Neural progenitor cell (in vitro differentiated cells): ENCODE measurements at regions not wholly inside any gene's neighbourhood (a gene's known extent, or its start where the extent isn't known, plus 50 kb on each side); places are given as distances from the start of the nearest gene placed in this dataset.

Experiments
- EZH2 ChIP-seq: fragments of 200-600 bp; sonication (generic); IDR thresholded peaks from 2 replicates; pipeline ENCODE4 v1.6.1; 2017; ENCODE audit warnings: antibody characterized with exemption, mild to moderate bottlenecking, moderate library complexity
- EZH2phosphoT487 ChIP-seq: fragments of 200-600 bp; sonication (generic); IDR thresholded peaks from 2 replicates; pipeline ENCODE4 v1.6.1; 2017; ENCODE audit warnings: antibody characterized with exemption
- TF ChIP-seq, protein P1 (sequence below): fragments of 200-600 bp; sonication (generic); IDR thresholded peaks from 2 replicates; pipeline ENCODE4 v1.5.1; 2017; ENCODE audit warnings: antibody characterized with exemption, mild to moderate bottlenecking

DNA sequence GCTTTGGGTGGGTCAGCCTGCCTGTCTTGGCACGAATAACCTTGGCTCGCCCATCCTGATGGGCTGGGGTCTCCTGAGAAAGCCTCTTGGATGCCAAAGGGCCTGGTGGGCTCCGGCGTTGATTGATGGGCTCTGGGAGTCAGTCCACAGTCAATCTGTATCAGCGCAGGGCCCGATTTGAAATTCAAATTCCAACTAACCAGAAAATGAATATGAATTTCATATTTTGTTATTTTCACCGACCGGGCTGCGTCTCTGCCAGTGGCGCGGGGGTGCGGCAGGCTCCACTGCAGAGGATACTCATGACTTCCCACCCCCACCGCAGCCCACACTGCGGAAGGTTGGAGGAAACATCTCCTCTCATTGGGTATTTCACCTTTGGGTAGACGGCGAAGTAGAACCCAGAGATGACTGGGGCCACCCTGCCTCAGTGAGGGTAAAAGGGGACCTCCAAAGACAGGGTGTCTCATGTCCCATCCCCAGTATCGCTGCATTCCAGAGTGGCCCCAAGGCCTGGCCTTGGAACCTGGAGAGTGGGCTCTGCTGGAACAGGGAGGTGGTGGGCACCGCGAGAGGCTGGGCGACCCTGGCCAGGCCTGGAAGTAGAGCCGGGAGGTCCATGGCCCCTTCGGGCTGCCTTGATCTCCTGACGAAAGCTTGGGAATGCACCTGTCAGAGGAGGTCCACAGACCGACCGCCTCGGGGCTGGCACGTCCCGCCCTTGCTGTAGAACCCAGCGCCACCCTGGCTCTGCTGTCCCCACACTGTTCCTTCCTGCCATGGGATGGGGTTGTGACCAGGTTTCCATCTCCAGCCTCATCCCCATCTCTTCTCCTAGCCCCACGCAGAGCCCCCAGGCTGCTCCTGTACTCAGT is 54.8 kb upstream of the SORCS2 start:
- TF ChIP-seq, protein P1, sequence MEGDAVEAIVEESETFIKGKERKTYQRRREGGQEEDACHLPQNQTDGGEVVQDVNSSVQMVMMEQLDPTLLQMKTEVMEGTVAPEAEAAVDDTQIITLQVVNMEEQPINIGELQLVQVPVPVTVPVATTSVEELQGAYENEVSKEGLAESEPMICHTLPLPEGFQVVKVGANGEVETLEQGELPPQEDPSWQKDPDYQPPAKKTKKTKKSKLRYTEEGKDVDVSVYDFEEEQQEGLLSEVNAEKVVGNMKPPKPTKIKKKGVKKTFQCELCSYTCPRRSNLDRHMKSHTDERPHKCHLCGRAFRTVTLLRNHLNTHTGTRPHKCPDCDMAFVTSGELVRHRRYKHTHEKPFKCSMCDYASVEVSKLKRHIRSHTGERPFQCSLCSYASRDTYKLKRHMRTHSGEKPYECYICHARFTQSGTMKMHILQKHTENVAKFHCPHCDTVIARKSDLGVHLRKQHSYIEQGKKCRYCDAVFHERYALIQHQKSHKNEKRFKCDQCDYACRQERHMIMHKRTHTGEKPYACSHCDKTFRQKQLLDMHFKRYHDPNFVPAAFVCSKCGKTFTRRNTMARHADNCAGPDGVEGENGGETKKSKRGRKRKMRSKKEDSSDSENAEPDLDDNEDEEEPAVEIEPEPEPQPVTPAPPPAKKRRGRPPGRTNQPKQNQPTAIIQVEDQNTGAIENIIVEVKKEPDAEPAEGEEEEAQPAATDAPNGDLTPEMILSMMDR: no peak
- TF ChIP-seq EZH2phosphoT487 (no peak), EZH2 (no peak)
